AG10803 (cell line): ENCODE measurements at regions not wholly inside any gene's neighbourhood (a gene's known extent, or its start where the extent isn't known, plus 50 kb on each side); places are given as distances from the start of the nearest gene placed in this dataset.

Experiments used
- DNase-seq: peaks from one replicate; pipeline ENCODE4 v3.0.0; 2010; ENCODE audit warnings: low read depth
- H3K4me3 ChIP-seq: 2 replicates; pipeline ENCODE4 v1.5.1; 2011; ENCODE audit warnings: mild to moderate bottlenecking, low read length, control low read depth
- TF ChIP-seq, protein P1 (sequence below): conservative IDR thresholded peaks from 2 replicates; pipeline ENCODE4 v1.5.1; 2011; ENCODE audit warnings: mild to moderate bottlenecking, low read length, control low read depth, inconsistent platforms

- no peak for DNase-seq
- TF ChIP-seq, protein P1, sequence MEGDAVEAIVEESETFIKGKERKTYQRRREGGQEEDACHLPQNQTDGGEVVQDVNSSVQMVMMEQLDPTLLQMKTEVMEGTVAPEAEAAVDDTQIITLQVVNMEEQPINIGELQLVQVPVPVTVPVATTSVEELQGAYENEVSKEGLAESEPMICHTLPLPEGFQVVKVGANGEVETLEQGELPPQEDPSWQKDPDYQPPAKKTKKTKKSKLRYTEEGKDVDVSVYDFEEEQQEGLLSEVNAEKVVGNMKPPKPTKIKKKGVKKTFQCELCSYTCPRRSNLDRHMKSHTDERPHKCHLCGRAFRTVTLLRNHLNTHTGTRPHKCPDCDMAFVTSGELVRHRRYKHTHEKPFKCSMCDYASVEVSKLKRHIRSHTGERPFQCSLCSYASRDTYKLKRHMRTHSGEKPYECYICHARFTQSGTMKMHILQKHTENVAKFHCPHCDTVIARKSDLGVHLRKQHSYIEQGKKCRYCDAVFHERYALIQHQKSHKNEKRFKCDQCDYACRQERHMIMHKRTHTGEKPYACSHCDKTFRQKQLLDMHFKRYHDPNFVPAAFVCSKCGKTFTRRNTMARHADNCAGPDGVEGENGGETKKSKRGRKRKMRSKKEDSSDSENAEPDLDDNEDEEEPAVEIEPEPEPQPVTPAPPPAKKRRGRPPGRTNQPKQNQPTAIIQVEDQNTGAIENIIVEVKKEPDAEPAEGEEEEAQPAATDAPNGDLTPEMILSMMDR = no peak
- no peak overlapping the region for H3K4me3 ChIP-seq
Observed at GRCh38 chr3:182243625-182244024, 531.9 kb downstream of the SOX2 start.

GRCh38 chr3:182244222-182244971 lies 532.7 kb downstream of the SOX2 start:
- H3K4me3 ChIP-seq = no peak overlapping the region

DNA sequence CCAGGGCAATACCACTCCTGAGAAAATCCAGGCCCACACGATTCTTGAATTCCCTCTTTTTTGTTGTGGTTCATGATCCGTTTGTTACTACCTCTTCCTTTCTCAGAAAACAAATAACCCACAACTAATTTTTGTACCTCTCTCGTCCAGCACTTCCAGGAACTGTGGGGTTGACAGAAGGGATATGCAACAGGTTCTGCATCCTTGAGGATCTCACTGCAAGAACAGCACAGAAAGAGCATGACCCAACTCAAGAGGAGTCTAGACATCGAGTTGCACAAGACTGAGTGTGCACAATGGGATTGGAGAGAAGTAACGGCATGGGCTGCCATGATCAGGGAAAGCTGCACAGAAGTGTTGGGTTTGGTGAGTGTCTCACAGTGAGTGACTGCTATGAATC lies 533.3 kb downstream of the SOX2 start:
- no peak overlapping the region for H3K4me3 ChIP-seq
- no peak for DNase-seq
- TF ChIP-seq, protein P1 = no peak

More at GRCh38 chr3:182244222-182244971, 532.7 kb downstream of the SOX2 start:
- TF ChIP-seq, protein P1 = no peak
- DNase-seq = no peak

DNA sequence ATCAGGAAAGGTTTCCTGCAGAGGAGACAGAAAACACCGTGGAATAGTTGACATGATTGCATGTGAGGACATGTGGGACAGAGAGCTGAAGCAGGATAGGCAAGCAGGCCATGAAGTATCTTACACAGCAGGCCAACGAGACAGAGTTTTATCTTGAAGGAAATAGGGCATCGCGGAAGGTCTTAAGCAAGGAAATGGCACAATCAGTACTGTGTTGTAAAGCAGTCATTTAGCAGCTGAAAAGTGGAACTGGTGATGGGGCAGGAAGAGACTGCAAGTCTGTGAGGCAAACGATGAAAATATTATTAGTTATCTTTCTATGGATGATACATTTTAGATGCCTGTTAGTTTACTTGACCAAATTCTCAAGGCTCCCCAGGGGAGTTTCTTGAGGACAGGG lies 535.1 kb downstream of the SOX2 start:
- DNase-seq = no peak
- no peak overlapping the region for H3K4me3 ChIP-seq
- TF ChIP-seq, protein P1 = no peak

DNA sequence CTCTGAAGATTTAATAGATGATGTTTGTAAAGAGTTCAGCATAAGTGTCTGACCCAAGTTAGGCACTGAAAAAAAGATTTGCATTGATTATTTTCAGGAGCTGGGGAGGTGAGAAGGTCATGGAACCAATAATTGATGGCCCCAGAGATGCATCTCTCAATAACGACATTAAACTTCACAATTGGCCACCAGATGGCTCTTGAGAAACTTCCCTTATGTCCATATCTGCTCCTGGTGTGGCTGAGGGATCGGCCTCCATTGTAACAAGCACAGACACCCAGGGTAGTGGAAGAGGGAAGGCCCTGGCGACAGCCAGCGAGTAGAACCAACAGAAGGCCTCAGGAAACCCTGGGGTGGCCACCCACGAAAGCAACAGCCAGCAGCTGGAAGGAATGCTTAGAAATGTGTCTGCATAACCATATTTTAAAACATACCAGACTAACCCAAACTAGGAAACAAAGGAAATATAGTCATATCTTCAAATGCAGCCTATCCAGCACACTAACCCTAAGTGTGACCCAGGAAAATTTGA lies 536.7 kb downstream of the SOX2 start:
- DNase-seq = no peak
- TF ChIP-seq, protein P1 = no peak
- no peak overlapping the region for H3K4me3 ChIP-seq

- H3K4me3 ChIP-seq = no peak overlapping the region
- DNase-seq = no peak
- TF ChIP-seq, protein P1 = no peak
Observed at GRCh38 chr3:182252802-182253201, 540.5 kb upstream of the ATP11B start.

- TF ChIP-seq, protein P1 = no peak
- no peak for DNase-seq
- H3K4me3 ChIP-seq = no peak overlapping the region
Observed at GRCh38 chr3:182255158-182255557, 538.1 kb upstream of the ATP11B start.
